ENCODE measurements at regions not wholly inside any gene's neighbourhood (a gene's known extent, or its start where the extent isn't known, plus 50 kb on each side); places are given as distances from the start of the nearest gene placed in this dataset.

- H3K9me1 ChIP-seq (ENCODE audit: control insufficient read depth, extremely low read depth, insufficient read depth, low read length): no peaks in the 10 kb centered on the region
- dilution Hi-C loops (cut with MboI; ENCODE audit: extremely low pct_ligation_motif_present, low sequenced_read_pairs): no loop called here
- no peak for FAIRE-seq
- H4K20me1 ChIP-seq (ENCODE audit: control insufficient read depth, extremely low read depth, insufficient read depth, low read length): no peaks in the 10 kb centered on the region
- H3K27ac ChIP-seq (ENCODE audit: control insufficient read depth, insufficient read depth, low read length): no peak overlapping the region
- H3K4me3 ChIP-seq (ENCODE audit: control insufficient read depth in 2 of 3, extremely low read depth in 1 of 3, insufficient read depth in 2 of 3, low read depth in 1 of 3, low read length in 3 of 3): no peak overlapping the region
- H3K9ac ChIP-seq (ENCODE audit: control insufficient read depth, extremely low read depth, insufficient read depth, low read length): no peak overlapping the region
- no peaks in the 10 kb centered on the region for H3K79me2 ChIP-seq (ENCODE audit: control insufficient read depth, insufficient read depth, low read length)
- no peak for DNase-seq (ENCODE audit: low read depth, low spot score)
- H3K27me3 ChIP-seq (ENCODE audit: control insufficient read depth, extremely low read depth, insufficient read depth, low read length): no peaks in the 10 kb centered on the region
- no peak for TF ChIP-seq CTCF (optimal IDR thresholded peaks at IDR 0.05 in 1 of 3, IDR thresholded peaks at IDR 0.05 in 1 of 3, conservative IDR thresholded peaks at IDR 0.05 in 1 of 3; ENCODE audit: extremely low read depth in 1 of 3, insufficient read depth in 2 of 3, low read length in 3 of 3)
- no peak for TF ChIP-seq EZH2 (IDR thresholded peaks at IDR 0.05; ENCODE audit: low read length)
- no peak overlapping the region for H3K4me2 ChIP-seq (ENCODE audit: control insufficient read depth, extremely low read depth, insufficient read depth, low read depth, low read length)
- no peaks in the 10 kb centered on the region for H3K9me3 ChIP-seq (ENCODE audit: control insufficient read depth, low read depth, low read length)
- H2AFZ ChIP-seq (ENCODE audit: control insufficient read depth, low read length): no peak overlapping the region
- H3K36me3 ChIP-seq (ENCODE audit: control insufficient read depth in 2 of 2, extremely low read depth in 1 of 2, insufficient read depth in 2 of 2, low read length in 2 of 2): no peaks in the 10 kb centered on the region
- H3K4me1 ChIP-seq (ENCODE audit: control insufficient read depth, extremely low read depth, insufficient read depth, low read length): no peaks in the 10 kb centered on the region
Observed at GRCh38 chr4:132669786-132670185, 479.3 kb upstream of the PCDH10 start.

DNA sequence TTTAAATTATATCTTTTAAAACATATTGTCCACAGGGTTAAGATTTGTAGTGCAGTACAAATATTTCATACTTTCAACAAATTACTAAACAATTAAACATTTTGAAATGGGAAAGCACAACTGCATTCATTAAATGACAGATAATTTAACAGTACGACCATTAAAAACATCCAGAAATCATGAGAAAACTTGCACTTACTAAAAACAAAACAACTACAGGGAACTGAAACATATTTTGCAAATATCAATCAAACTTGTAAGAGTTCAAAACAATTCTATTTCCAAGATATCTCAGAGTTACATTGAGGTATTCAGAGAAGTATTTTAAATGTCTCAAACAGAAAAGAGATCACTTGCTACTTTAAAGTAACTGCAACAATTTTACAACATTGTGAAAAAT is 478.5 kb upstream of the PCDH10 start:
- H2AFZ ChIP-seq (ENCODE audit: control insufficient read depth, low read length): no peak overlapping the region
- H3K9me3 ChIP-seq (ENCODE audit: control insufficient read depth, low read depth, low read length): no peaks in the 10 kb centered on the region
- no peak overlapping the region for H3K4me2 ChIP-seq (ENCODE audit: control insufficient read depth, extremely low read depth, insufficient read depth, low read depth, low read length)
- no peak overlapping the region for H3K4me3 ChIP-seq (ENCODE audit: control insufficient read depth in 2 of 3, extremely low read depth in 1 of 3, insufficient read depth in 2 of 3, low read depth in 1 of 3, low read length in 3 of 3)
- no peak for FAIRE-seq
- no peaks in the 10 kb centered on the region for H3K27me3 ChIP-seq (ENCODE audit: control insufficient read depth, extremely low read depth, insufficient read depth, low read length)
- H3K9ac ChIP-seq (ENCODE audit: control insufficient read depth, extremely low read depth, insufficient read depth, low read length): no peak overlapping the region
- no peaks in the 10 kb centered on the region for H3K4me1 ChIP-seq (ENCODE audit: control insufficient read depth, extremely low read depth, insufficient read depth, low read length)
- no peaks in the 10 kb centered on the region for H3K36me3 ChIP-seq (ENCODE audit: control insufficient read depth in 2 of 2, extremely low read depth in 1 of 2, insufficient read depth in 2 of 2, low read length in 2 of 2)
- dilution Hi-C loops (cut with MboI; ENCODE audit: extremely low pct_ligation_motif_present, low sequenced_read_pairs): no loop called here
- H4K20me1 ChIP-seq (ENCODE audit: control insufficient read depth, extremely low read depth, insufficient read depth, low read length): no peaks in the 10 kb centered on the region
- H3K9me1 ChIP-seq (ENCODE audit: control insufficient read depth, extremely low read depth, insufficient read depth, low read length): no peaks in the 10 kb centered on the region
- TF ChIP-seq CTCF (optimal IDR thresholded peaks at IDR 0.05 in 1 of 3, IDR thresholded peaks at IDR 0.05 in 1 of 3, conservative IDR thresholded peaks at IDR 0.05 in 1 of 3; ENCODE audit: extremely low read depth in 1 of 3, insufficient read depth in 2 of 3, low read length in 3 of 3) (no peak), EZH2 (IDR thresholded peaks at IDR 0.05; ENCODE audit: low read length) (no peak)
- H3K27ac ChIP-seq (ENCODE audit: control insufficient read depth, insufficient read depth, low read length): no peak overlapping the region
- no peaks in the 10 kb centered on the region for H3K79me2 ChIP-seq (ENCODE audit: control insufficient read depth, insufficient read depth, low read length)
- no peak for DNase-seq (ENCODE audit: low read depth, low spot score)
